SK-N-SH treated with all-trans-retinoic acid at 6 μM for 48 hours (cell line): ENCODE measurements at regions not wholly inside any gene's neighbourhood (a gene's known extent, or its start where the extent isn't known, plus 50 kb on each side); places are given as distances from the start of the nearest gene placed in this dataset.

Source experiments
- ATAC-seq: fragments of 200-7000 bp; cut with Tn5 transposase; 3 replicates; pipeline ENCODE4 v1.9.1; 2020; ENCODE audit warnings: mild to moderate bottlenecking, moderate library complexity
- ARNTL ChIP-seq: fragments of 450-650 bp; formaldehyde crosslinking; IDR thresholded peaks from 2 replicates; pipeline ENCODE4 v1.5.0; 2020; ENCODE audit warnings: low read depth, mild to moderate bottlenecking, moderate library complexity, borderline replicate concordance
- CREB5 ChIP-seq: fragments of 250-450 bp; sonication (Bioruptor Pico); IDR thresholded peaks from 2 replicates; pipeline ENCODE4 v1.5.1; 2020; ENCODE audit warnings: low read depth, mild to moderate bottlenecking, moderate library complexity
- CSDC2 ChIP-seq: fragments of 250-450 bp; sonication (Bioruptor Pico); IDR thresholded peaks from 2 replicates; pipeline ENCODE4 v1.5.0; 2020; ENCODE audit warnings: mild to moderate bottlenecking, moderate library complexity
- ESRRG ChIP-seq: fragments of 250-450 bp; sonication (Bioruptor Pico); IDR thresholded peaks from 2 replicates; pipeline ENCODE4 v1.6.1; 2021; ENCODE audit warnings: mild to moderate bottlenecking
- GLIS3 ChIP-seq: fragments of 250-450 bp; sonication (Bioruptor Pico); IDR thresholded peaks from 2 replicates; pipeline ENCODE4 v1.5.0; 2020; ENCODE audit warnings: mild to moderate bottlenecking, moderate library complexity
- ISL1 ChIP-seq: fragments of 250-450 bp; sonication (Bioruptor Pico); IDR thresholded peaks from 2 replicates; pipeline ENCODE4 v2.1.2; 2022; ENCODE audit warnings: mild to moderate bottlenecking, moderate library complexity
- OSR1 ChIP-seq: fragments of 250-450 bp; sonication (Bioruptor Pico); IDR thresholded peaks from 2 replicates; pipeline ENCODE4 v1.8.0; 2022; ENCODE audit warnings: moderate library complexity, mild to moderate bottlenecking, inconsistent platforms
- POU6F1 ChIP-seq: fragments of 250-450 bp; sonication (Bioruptor Pico); IDR thresholded peaks from 2 replicates; pipeline ENCODE4 v1.8.0; 2021; ENCODE audit warnings: low read depth, mild to moderate bottlenecking, moderate library complexity, borderline replicate concordance
- PPARA ChIP-seq: fragments of 250-450 bp; sonication (Bioruptor Pico); IDR thresholded peaks from 2 replicates; pipeline ENCODE4 v1.5.0; 2020; ENCODE audit warnings: mild to moderate bottlenecking, borderline replicate concordance
- SNAI2 ChIP-seq: fragments of 250-450 bp; sonication (Bioruptor Pico); IDR thresholded peaks from 2 replicates; pipeline ENCODE4 v1.5.0; 2020; ENCODE audit warnings: mild to moderate bottlenecking, moderate library complexity
- TCF4 ChIP-seq: fragments of 250-450 bp; sonication (Bioruptor Pico); IDR thresholded peaks from 2 replicates; pipeline ENCODE4 v1.8.0; 2021; ENCODE audit warnings: mild to moderate bottlenecking, moderate library complexity, borderline replicate concordance
- TOX ChIP-seq: fragments of 250-450 bp; sonication (Bioruptor Pico); IDR thresholded peaks from 2 replicates; pipeline ENCODE4 v1.8.0; 2021; ENCODE audit warnings: mild to moderate bottlenecking, moderate library complexity, borderline replicate concordance
- TSHZ2 ChIP-seq: fragments of 250-450 bp; sonication (Bioruptor Pico); IDR thresholded peaks from 2 replicates; pipeline ENCODE4 v1.5.0; 2020; ENCODE audit warnings: mild to moderate bottlenecking, moderate library complexity
- ZC3H10 ChIP-seq: fragments of 250-450 bp; sonication (Bioruptor Pico); IDR thresholded peaks from 2 replicates; pipeline ENCODE4 v1.5.1; 2021; ENCODE audit warnings: mild to moderate bottlenecking, moderate library complexity
- ZFP3 ChIP-seq: fragments of 250-450 bp; sonication (Bioruptor Pico); IDR thresholded peaks from 2 replicates; pipeline ENCODE4 v1.5.0; 2020; ENCODE audit warnings: mild to moderate bottlenecking, moderate library complexity
- ZFP30 ChIP-seq: fragments of 450-650 bp; formaldehyde crosslinking; IDR thresholded peaks from 2 replicates; pipeline ENCODE4 v1.5.0; 2022; ENCODE audit warnings: mild to moderate bottlenecking, moderate library complexity
- ZNF565 ChIP-seq: fragments of 450-650 bp; formaldehyde crosslinking; conservative IDR thresholded peaks from 2 replicates; pipeline ENCODE4 v1.5.0; 2020; ENCODE audit warnings: low read depth, mild to moderate bottlenecking, moderate library complexity
- ZNF8 ChIP-seq: fragments of 450-650 bp; formaldehyde crosslinking; IDR thresholded peaks from 2 replicates; pipeline ENCODE4 v1.5.0; 2020; ENCODE audit warnings: mild to moderate bottlenecking, moderate library complexity
- TF ChIP-seq, protein P1 (sequence below): fragments of 250-450 bp; sonication (Bioruptor Pico); IDR thresholded peaks from 2 replicates; pipeline ENCODE4 v1.8.0; 2020; ENCODE audit warnings: mild to moderate bottlenecking, moderate library complexity, borderline replicate concordance

GRCh38 chr14:51473808-51474565, 177.7 kb upstream of the FRMD6 start:
- no peak for TF ChIP-seq ESRRG (CRISPR knock-in tag)
- TF ChIP-seq ZC3H10 (CRISPR knock-in tag) = peak; percentile 62
- peak; percentile 63; the same call in 1 of the 2 replicates for TF ChIP-seq ISL1
- TF ChIP-seq TCF4 (CRISPR knock-in tag) = peak; percentile 35; the same call in 1 of the 2 replicates
- peak; percentile 93 for TF ChIP-seq TOX (CRISPR knock-in tag)
- no peak for TF ChIP-seq OSR1 (CRISPR knock-in tag)
- TF ChIP-seq, all 23 proteins: peak for 4
- peak; percentile 92 for ATAC-seq

GRCh38 chr14:51474854-51475253, 176.9 kb upstream of the FRMD6 start:
- no peak for TF ChIP-seq POU6F1
- no peak for TF ChIP-seq ESRRG (CRISPR knock-in tag)
- no peak for TF ChIP-seq ISL1
- no peak for TF ChIP-seq ARNTL (CRISPR knock-in tag)
- TF ChIP-seq PPARA = no peak
- TF ChIP-seq ZFP30 (CRISPR knock-in tag) = no peak
- TF ChIP-seq, all 23 proteins: peak for 0
- ATAC-seq = no peak

GRCh38 chr14:51478175-51478621, 173.5 kb upstream of the FRMD6 start:
- TF ChIP-seq, protein P1, sequence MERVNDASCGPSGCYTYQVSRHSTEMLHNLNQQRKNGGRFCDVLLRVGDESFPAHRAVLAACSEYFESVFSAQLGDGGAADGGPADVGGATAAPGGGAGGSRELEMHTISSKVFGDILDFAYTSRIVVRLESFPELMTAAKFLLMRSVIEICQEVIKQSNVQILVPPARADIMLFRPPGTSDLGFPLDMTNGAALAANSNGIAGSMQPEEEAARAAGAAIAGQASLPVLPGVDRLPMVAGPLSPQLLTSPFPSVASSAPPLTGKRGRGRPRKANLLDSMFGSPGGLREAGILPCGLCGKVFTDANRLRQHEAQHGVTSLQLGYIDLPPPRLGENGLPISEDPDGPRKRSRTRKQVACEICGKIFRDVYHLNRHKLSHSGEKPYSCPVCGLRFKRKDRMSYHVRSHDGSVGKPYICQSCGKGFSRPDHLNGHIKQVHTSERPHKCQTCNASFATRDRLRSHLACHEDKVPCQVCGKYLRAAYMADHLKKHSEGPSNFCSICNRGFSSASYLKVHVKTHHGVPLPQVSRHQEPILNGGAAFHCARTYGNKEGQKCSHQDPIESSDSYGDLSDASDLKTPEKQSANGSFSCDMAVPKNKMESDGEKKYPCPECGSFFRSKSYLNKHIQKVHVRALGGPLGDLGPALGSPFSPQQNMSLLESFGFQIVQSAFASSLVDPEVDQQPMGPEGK (CRISPR knock-in tag) = no peak
- no peak for TF ChIP-seq ZC3H10 (CRISPR knock-in tag)
- no peak for TF ChIP-seq OSR1 (CRISPR knock-in tag)
- TF ChIP-seq ARNTL (CRISPR knock-in tag) = no peak
- no peak for TF ChIP-seq ESRRG (CRISPR knock-in tag)
- no peak for TF ChIP-seq ZFP30 (CRISPR knock-in tag)
- TF ChIP-seq SNAI2 = no peak
- no peak for TF ChIP-seq ZFP3 (CRISPR knock-in tag)
- TF ChIP-seq GLIS3 (CRISPR knock-in tag) = no peak
- TF ChIP-seq TSHZ2 (CRISPR knock-in tag) = no peak
- TF ChIP-seq CSDC2 (CRISPR knock-in tag) = no peak
- no peak for TF ChIP-seq POU6F1
- TF ChIP-seq ZNF8 (CRISPR knock-in tag) = no peak
- no peak for TF ChIP-seq ZNF565 (CRISPR knock-in tag)
- TF ChIP-seq CREB5 (CRISPR knock-in tag) = no peak
- no peak for TF ChIP-seq ISL1
- no peak for TF ChIP-seq PPARA
- no peak for ATAC-seq
